Effector CD4-positive, alpha-beta T cell (primary cell): ENCODE measurements at regions not wholly inside any gene's neighbourhood (a gene's known extent, or its start where the extent isn't known, plus 50 kb on each side); places are given as distances from the start of the nearest gene placed in this dataset.
"Not testable (repeated sequence)": the region's sequence is repeated elsewhere in the genome, so short reads cannot be mapped to it uniquely, and the experiment has no call there.

Experiments used
- DNase-seq: peaks from one replicate; pipeline ENCODE4 v3.0.0-alpha.2; 2020

DNA sequence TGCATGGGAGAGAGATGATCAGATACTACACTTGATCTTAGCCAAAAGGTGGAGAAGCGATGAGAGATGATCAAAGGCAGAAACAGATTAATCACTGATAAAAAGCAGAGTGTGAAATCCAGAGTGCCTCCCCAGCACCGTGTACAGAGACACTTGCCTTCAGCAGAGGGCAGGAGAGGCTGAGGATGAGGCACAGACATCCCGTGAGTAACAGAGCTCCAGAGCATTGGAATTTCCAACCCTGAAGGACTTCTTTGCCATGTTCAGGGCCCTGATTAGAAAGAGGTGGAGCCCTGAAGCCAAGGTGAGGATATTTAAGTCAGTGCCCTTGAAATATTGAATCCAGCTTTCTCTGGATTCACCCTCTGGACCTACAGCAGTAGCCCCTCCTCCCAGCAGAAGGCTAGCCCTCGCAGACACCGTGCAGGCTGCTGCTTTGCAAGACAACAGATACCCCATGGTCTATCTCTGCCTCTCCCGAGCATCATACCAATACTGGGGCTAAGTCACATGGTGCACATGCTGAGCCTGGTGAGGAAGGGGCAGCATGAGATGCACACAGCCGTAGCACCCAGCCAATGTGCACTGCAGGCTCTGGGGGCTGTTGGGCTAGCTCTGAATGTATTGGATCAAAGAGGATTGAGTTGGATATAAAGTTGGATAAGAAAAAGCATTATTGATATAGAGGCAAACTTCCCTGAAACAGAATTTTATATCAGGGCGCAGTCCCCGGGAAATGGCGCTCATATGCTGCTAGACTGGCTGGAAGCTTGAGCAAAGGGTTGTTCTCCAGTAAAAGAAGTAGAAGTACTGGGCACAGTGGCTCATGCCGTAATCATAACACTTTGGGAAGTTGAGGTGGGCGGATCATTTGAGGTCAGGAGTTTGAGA is 200.3 kb upstream of the B3GAT1 start:
- DNase-seq = no peak

GRCh38 chr11:134611537-134611936 is 199.5 kb upstream of the B3GAT1 start:
- DNase-seq = no peak

GRCh38 chr11:134610116-134610910 is 198.3 kb upstream of the B3GAT1 start:
- DNase-seq = no peak

DNA sequence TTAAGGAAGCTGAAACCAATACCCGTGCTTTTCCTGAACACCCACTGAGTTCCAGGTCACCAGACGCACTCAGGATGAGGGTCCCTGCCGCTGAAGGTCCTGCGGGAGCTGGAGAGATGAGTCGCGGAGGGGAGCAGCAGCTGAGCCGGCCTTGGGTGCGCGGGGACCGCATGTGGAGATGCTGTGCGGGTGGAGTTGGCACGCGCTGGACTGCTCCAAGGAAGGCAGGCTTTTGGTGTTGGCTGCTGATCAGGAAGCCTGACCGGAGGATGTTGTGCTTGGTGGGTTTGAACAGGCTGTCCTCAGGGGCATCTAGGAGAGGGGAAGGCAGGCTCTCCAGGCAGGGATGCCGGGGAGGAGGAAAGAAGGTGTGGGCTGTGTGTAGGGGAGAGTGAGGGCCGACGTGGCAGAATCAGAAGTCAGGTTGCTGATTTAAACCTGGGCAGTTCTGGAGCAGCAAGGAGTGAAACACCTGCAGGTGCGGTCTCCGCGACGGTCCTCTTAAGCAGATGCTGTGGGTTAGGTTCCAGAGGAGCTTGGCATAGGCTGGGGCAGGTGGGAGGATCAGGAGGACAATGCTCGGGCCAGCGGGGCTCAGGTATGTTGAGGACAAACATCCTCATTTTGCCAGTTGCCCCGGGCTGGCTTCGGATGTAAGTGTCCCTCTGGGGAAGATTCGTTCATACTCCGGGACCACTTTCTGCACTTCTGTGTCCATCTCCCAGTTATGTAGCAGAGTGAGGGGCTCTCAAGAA is 197.5 kb upstream of the B3GAT1 start:
- no peak for DNase-seq

GRCh38 chr11:134607963-134608750 is 196.1 kb upstream of the B3GAT1 start:
- DNase-seq = no peak

DNA sequence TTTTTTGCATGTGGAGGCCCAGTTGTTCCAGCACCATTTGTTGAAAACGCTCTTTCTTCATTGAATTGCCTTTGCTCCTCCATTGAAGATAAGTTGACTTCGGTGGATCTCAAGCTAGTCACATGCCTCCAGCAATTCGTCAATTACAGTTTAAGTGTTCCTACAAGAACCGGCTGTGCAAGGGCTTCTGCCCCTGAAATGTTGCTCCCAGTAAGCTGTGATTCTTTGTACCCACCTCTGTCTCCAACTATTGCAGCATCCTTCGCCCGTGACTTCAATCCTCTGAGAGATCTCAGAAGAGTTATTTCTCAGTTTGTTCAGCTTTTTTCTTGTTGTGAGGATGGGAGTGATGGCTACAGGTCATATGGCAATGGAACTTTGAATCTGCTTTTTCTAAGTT is 194.2 kb upstream of the B3GAT1 start:
- no peak for DNase-seq

GRCh38 chr11:134604886-134605285 is 192.8 kb upstream of the B3GAT1 start:
- no peak for DNase-seq

- DNase-seq = no peak
Observed at GRCh38 chr11:134599299-134599771, 187.3 kb upstream of the B3GAT1 start.

GRCh38 chr11:134598368-134598767 is 186.3 kb upstream of the B3GAT1 start:
- no peak for DNase-seq

- DNase-seq = no peak
Observed at GRCh38 chr11:134597452-134597851, 185.4 kb upstream of the B3GAT1 start.

DNA sequence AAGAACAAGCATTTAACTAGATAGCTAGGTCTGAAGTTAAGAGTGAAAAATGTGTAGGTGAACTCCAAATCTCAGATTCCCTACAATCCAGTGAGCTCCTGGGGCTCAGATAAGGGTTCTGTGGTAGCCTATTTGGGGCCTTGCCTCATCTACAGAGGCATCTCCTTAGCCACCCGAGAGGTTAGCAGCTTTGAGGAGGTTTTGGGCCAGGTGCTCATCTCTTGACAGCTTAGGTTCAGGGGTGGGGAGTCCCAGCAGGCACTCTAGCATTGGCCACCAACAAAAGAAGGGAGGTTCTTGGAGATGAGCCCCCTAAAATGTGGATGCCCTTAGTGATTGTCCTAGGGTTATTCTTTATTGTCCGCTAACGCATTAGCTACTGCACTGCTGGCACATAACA is 184.4 kb upstream of the B3GAT1 start:
- no peak for DNase-seq

DNA sequence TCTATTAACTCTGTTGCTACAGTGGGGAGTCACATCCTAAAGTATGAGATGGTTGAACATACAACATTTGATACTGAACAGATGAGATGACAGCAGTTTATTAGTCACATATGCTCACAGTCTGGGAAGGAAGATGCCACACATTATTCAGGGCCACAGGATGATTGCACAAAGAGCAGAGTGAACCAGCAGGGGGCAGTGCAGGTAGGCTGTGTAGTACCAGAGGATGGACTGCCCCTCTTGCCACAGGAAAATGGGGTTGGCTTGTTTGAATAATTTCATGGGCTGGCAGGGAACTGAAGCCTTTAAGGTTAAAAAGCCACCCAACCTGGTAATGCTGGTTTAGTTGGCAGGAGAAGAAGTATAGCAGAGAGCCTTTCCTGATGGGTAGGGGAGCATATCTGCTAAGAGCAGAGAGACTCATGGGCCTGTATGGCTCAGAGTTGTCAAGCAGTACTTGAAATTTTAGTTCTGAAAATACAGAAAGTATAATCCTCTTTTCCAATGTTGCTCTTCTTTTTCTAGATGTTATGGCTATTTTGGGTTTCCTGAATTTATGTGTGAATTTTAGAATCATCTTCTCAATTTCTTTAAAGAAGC is 180.4 kb upstream of the B3GAT1 start:
- no peak for DNase-seq

GRCh38 chr11:134591338-134591737 is 179.3 kb upstream of the B3GAT1 start:
- no peak for DNase-seq

DNA sequence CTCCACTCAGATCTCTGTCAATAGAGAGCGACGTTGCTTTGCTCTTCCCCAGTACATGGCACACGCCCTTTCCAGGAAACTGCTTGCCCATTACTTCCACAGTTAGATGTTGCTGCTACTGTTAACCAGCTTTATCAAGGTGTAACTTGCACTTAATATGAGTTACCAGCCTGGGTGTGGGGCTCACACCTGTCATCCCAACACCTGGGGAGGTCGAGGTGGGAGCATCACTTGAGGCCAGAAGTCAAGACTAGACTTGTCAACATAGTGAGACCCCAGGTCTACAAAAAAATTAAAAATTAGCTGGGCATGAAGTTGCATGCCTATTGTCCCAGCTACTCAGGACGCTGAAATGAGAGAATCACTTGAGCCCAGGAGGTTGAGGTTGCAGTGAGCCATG is 177.1 kb upstream of the B3GAT1 start:
- DNase-seq = no peak

DNA sequence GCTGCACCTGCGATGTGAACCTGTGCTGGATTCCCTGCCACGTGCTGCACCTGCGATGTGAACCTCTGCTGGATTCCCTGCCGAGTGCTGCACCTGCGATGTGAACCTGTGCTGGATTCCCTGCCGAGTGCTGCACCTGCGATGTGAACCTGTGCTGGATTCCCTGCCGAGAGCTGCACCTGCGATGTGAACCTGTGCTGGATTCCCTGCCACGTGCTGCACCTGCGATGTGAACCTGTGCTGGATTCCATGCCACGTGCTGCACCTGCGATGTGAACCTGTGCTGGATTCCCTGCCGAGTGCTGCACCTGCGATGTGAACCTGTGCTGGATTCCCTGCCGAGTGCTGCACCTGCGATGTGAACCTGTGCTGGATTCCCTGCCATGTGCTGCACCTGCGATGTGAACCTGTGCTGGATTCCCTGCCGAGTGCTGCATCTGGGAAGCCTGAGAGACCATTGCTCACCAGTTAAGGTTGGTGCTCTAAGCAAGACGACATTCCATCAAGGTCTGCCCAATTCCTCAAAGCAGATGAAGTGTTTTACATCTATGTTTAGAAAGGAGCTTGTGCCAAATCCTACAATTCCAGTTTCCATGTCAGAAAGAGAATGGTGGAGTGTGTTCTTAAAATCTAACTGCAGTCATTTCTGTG is 176.5 kb upstream of the B3GAT1 start:
- not testable (repeated sequence) for DNase-seq

- no peak for DNase-seq
Observed at GRCh38 chr11:134587345-134587744, 175.3 kb upstream of the B3GAT1 start.

- no peak for DNase-seq
Observed at GRCh38 chr11:134586726-134587125, 174.7 kb upstream of the B3GAT1 start.

GRCh38 chr11:134585666-134586610 is 173.9 kb upstream of the B3GAT1 start:
- no peak for DNase-seq

GRCh38 chr11:134584706-134585445 is 172.8 kb upstream of the B3GAT1 start:
- DNase-seq = no peak
